ENCODE measurements at regions not wholly inside any gene's neighbourhood (a gene's known extent, or its start where the extent isn't known, plus 50 kb on each side); places are given as distances from the start of the nearest gene placed in this dataset.
"Not testable (repeated sequence)": the region's sequence is repeated elsewhere in the genome, so short reads cannot be mapped to it uniquely, and the experiment has no call there.

- no peak for DNase-seq
Observed at GRCh38 chr4:43089730-43090129, 197.2 kb downstream of the GRXCR1 start.

- DNase-seq, result no peak
Observed at GRCh38 chr4:43103048-43103447, 210.5 kb downstream of the GRXCR1 start.

- DNase-seq, result no peak
Observed at GRCh38 chr4:43112139-43112538, 219.6 kb downstream of the GRXCR1 start.

- no peak for DNase-seq
Observed at GRCh38 chr4:43113196-43113595, 220.7 kb downstream of the GRXCR1 start.

GRCh38 chr4:43126595-43126994 is 234.1 kb downstream of the GRXCR1 start:
- no peak for DNase-seq

GRCh38 chr4:43130228-43131021 is 237.9 kb downstream of the GRXCR1 start:
- no peak for DNase-seq

- DNase-seq, result peak in 42 of 56 donors; percentile 0 to 77 (median 17)
Observed at GRCh38 chr4:43132010-43132582, 239.6 kb downstream of the GRXCR1 start.

GRCh38 chr4:43133566-43133965 is 241.1 kb downstream of the GRXCR1 start:
- no peak for DNase-seq

- DNase-seq, result no peak
Observed at GRCh38 chr4:43136752-43137151, 244.2 kb downstream of the GRXCR1 start.

- DNase-seq, result no peak
Observed at GRCh38 chr4:43146198-43146597, 253.7 kb downstream of the GRXCR1 start.

- peak in 13 of 56 donors; percentile 0 to 36 (median 5) for DNase-seq
Observed at GRCh38 chr4:43148481-43148880, 256.0 kb downstream of the GRXCR1 start.

- no peak for DNase-seq
Observed at GRCh38 chr4:43163101-43163792, 270.7 kb downstream of the GRXCR1 start.

GRCh38 chr4:43189741-43190140 is 297.2 kb downstream of the GRXCR1 start:
- DNase-seq, result no peak

- not testable (repeated sequence) for DNase-seq
Observed at GRCh38 chr4:43212576-43212975, 320.1 kb downstream of the GRXCR1 start.

- no peak for DNase-seq
Observed at GRCh38 chr4:43223820-43224219, 331.3 kb downstream of the GRXCR1 start.

- no peak for DNase-seq
Observed at GRCh38 chr4:43224559-43224958, 332.0 kb downstream of the GRXCR1 start.

GRCh38 chr4:43233321-43233720 is 340.8 kb downstream of the GRXCR1 start:
- no peak for DNase-seq

GRCh38 chr4:43234626-43235415 is 342.3 kb downstream of the GRXCR1 start:
- DNase-seq, result no peak

- DNase-seq, result no peak
Observed at GRCh38 chr4:43238008-43238407, 345.5 kb downstream of the GRXCR1 start.

GRCh38 chr4:43238585-43238984 is 346.1 kb downstream of the GRXCR1 start:
- peak in 6 of 56 donors; percentile 0 to 34 (median 2) for DNase-seq

- no peak for DNase-seq
Observed at GRCh38 chr4:43241104-43241503, 348.6 kb downstream of the GRXCR1 start.

GRCh38 chr4:43242606-43243005 is 350.1 kb downstream of the GRXCR1 start:
- no peak for DNase-seq

All from amygdala (tissue), 56 donors.